OCI-LY3 (cell line): ENCODE measurements at regions not wholly inside any gene's neighbourhood (a gene's known extent, or its start where the extent isn't known, plus 50 kb on each side); places are given as distances from the start of the nearest gene placed in this dataset.

Source experiments
- H2AFZ ChIP-seq: fragments of 200-600, 300-600 bp; shearing (Covaris generic); 2 replicates; pipeline ENCODE4 v1.6.0; 2014; ENCODE audit warnings: antibody characterized with exemption, low read depth, low read length
- H3K27ac ChIP-seq: fragments of 200-600, 300-600 bp; sonication (generic); 2 replicates; pipeline ENCODE4 v1.5.1; 2014; ENCODE audit warnings: mild to moderate bottlenecking, low read length, moderate library complexity, mixed read lengths
- H3K27me3 ChIP-seq: fragments of 200-600, 300-600 bp; sonication (generic); 2 replicates; pipeline ENCODE4 v1.6.1; 2014; ENCODE audit warnings: low read depth, low read length, mixed read lengths
- H3K36me3 ChIP-seq: fragments of 200-600, 300-600 bp; sonication (generic); replicated peaks from 2 replicates; pipeline ENCODE3; 2014; ENCODE audit warnings: low read depth, low read length, mixed read lengths
- H3K4me1 ChIP-seq: fragments of 300-600, 200-600 bp; sonication (generic); 2 replicates; pipeline ENCODE4 v1.6.1; 2014; ENCODE audit warnings: low read length, mixed read lengths
- H3K4me2 ChIP-seq: fragments of 200-600, 300-600 bp; sonication (generic); 2 replicates; pipeline ENCODE4 v1.6.1; 2014; ENCODE audit warnings: low read length, mixed read lengths
- H3K4me3 ChIP-seq: fragments of 300-600, 200-600 bp; sonication (generic); 2 replicates; pipeline ENCODE4 v1.5.1; 2014; ENCODE audit warnings: antibody characterized with exemption, mild to moderate bottlenecking, low read length, moderate library complexity
- H3K79me2 ChIP-seq: fragments of 300-600, 200-600 bp; shearing (Covaris generic); 2 replicates; pipeline ENCODE4 v1.6.1; 2014; ENCODE audit warnings: mild to moderate bottlenecking, low read length, mixed read lengths
- H3K9ac ChIP-seq: fragments of 300-600, 200-600 bp; shearing (Covaris generic); 2 replicates; pipeline ENCODE4 v1.6.0; 2014; ENCODE audit warnings: mild to moderate bottlenecking, low read length, moderate library complexity
- H3K9me3 ChIP-seq: fragments of 200-600, 300-600 bp; shearing (Covaris generic); 2 replicates; pipeline ENCODE4 v1.6.1; 2014; ENCODE audit warnings: low read length, mixed read lengths; ENCODE audit not compliant: insufficient read depth
- H4K20me1 ChIP-seq: fragments of 200-600, 300-600 bp; sonication (generic); 2 replicates; pipeline ENCODE4 v1.6.1; 2016; ENCODE audit warnings: low read length, mixed read lengths; ENCODE audit not compliant: insufficient read depth
- EZH2phosphoT487 ChIP-seq: fragments of 200-600 bp; shearing (Covaris generic); IDR thresholded peaks from 2 replicates; pipeline ENCODE4 v1.6.1; 2018; ENCODE audit warnings: antibody characterized with exemption, mixed run types, low read depth
- TF ChIP-seq, protein P1 (sequence below): fragments of 200-600, 300-600 bp; sonication (generic); IDR thresholded peaks from 2 replicates; pipeline ENCODE4 v1.5.1; 2014; ENCODE audit warnings: antibody characterized with exemption, low read length, low read depth

GRCh38 chr4:124083711-124084110 is 628.8 kb downstream of the ANKRD50 start:
- H2AFZ ChIP-seq: no peak overlapping the region
- H3K9ac ChIP-seq: no peak overlapping the region
- no peak overlapping the region for H3K4me2 ChIP-seq
- no peak overlapping the region for H3K27ac ChIP-seq
- no peaks in the 10 kb centered on the region for H4K20me1 ChIP-seq
- no peaks in the 10 kb centered on the region for H3K4me1 ChIP-seq
- no peaks in the 10 kb centered on the region for H3K79me2 ChIP-seq
- peaks cover 13% of the 10 kb centered on the region for H3K9me3 ChIP-seq
- H3K36me3 ChIP-seq: no peaks in the 10 kb centered on the region
- H3K27me3 ChIP-seq: no peaks in the 10 kb centered on the region
- H3K4me3 ChIP-seq: no peak overlapping the region
- no peak for TF ChIP-seq EZH2phosphoT487
- TF ChIP-seq, protein P1, sequence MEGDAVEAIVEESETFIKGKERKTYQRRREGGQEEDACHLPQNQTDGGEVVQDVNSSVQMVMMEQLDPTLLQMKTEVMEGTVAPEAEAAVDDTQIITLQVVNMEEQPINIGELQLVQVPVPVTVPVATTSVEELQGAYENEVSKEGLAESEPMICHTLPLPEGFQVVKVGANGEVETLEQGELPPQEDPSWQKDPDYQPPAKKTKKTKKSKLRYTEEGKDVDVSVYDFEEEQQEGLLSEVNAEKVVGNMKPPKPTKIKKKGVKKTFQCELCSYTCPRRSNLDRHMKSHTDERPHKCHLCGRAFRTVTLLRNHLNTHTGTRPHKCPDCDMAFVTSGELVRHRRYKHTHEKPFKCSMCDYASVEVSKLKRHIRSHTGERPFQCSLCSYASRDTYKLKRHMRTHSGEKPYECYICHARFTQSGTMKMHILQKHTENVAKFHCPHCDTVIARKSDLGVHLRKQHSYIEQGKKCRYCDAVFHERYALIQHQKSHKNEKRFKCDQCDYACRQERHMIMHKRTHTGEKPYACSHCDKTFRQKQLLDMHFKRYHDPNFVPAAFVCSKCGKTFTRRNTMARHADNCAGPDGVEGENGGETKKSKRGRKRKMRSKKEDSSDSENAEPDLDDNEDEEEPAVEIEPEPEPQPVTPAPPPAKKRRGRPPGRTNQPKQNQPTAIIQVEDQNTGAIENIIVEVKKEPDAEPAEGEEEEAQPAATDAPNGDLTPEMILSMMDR: no peak

- H3K79me2 ChIP-seq: no peaks in the 10 kb centered on the region
- no peak overlapping the region for H3K4me3 ChIP-seq
- no peaks in the 10 kb centered on the region for H4K20me1 ChIP-seq
- no peaks in the 10 kb centered on the region for H3K4me1 ChIP-seq
- H3K4me2 ChIP-seq: no peak overlapping the region
- H3K36me3 ChIP-seq: no peaks in the 10 kb centered on the region
- H3K9me3 ChIP-seq: peaks cover 4% of the 10 kb centered on the region; the same call in 1 of the 2 replicates
- no peak for TF ChIP-seq EZH2phosphoT487
- TF ChIP-seq, protein P1: no peak
- H2AFZ ChIP-seq: no peak overlapping the region
- H3K27ac ChIP-seq: no peak overlapping the region
- H3K27me3 ChIP-seq: no peaks in the 10 kb centered on the region
- H3K9ac ChIP-seq: no peak overlapping the region
Observed at GRCh38 chr4:124085561-124086180, 626.9 kb downstream of the ANKRD50 start.

DNA sequence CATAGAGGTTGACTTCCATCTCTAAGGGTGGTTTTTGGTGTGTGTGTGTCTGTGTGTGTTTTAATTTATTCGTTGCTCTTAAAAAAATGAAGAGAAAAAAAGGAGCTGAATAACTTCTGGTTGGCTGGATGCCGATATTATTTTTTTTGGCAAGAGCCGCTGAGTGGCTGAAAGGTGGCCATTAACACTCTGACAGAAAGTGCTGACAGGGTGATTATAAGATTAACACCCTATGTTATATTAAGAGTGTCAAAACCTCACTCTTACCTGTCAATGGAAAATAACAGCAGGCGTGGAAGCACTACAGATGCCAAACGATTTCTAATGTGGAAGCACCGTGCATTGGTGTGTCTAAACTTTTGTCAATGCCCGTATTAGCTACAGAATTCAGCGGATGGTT is 622.5 kb downstream of the ANKRD50 start:
- H3K79me2 ChIP-seq: no peaks in the 10 kb centered on the region
- no peaks in the 10 kb centered on the region for H3K4me1 ChIP-seq
- H2AFZ ChIP-seq: no peak overlapping the region
- H3K4me3 ChIP-seq: no peak overlapping the region
- H3K4me2 ChIP-seq: no peak overlapping the region
- TF ChIP-seq EZH2phosphoT487: no peak
- TF ChIP-seq, protein P1: no peak
- H3K9ac ChIP-seq: no peak overlapping the region
- no peaks in the 10 kb centered on the region for H3K36me3 ChIP-seq
- H4K20me1 ChIP-seq: no peaks in the 10 kb centered on the region
- H3K9me3 ChIP-seq: no peaks in the 10 kb centered on the region
- no peaks in the 10 kb centered on the region for H3K27me3 ChIP-seq
- H3K27ac ChIP-seq: no peak overlapping the region

DNA sequence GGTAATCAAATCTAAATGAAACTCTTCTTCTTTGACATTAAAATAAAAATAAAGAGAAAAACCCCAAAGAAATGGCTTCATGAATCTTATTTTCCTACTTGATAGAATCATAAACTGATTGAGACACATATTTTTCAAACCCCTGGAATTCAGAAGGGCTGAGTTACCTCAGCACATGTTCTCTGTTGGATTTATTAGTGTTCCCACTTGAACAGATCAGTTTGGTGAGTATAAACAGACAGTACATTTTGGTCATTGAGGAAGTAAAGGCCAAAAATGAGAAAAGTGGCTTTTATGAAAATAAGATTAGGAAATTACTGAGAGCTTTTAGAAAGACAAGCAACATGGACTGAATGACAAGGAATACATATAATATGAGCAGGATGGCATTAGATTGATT is 620.4 kb downstream of the ANKRD50 start:
- H3K79me2 ChIP-seq: no peaks in the 10 kb centered on the region
- no peaks in the 10 kb centered on the region for H3K36me3 ChIP-seq
- TF ChIP-seq EZH2phosphoT487: no peak
- TF ChIP-seq, protein P1: no peak
- H3K4me1 ChIP-seq: no peaks in the 10 kb centered on the region
- H3K4me2 ChIP-seq: no peak overlapping the region
- no peak overlapping the region for H3K9ac ChIP-seq
- H3K27ac ChIP-seq: no peak overlapping the region
- no peaks in the 10 kb centered on the region for H3K9me3 ChIP-seq
- no peak overlapping the region for H3K4me3 ChIP-seq
- H2AFZ ChIP-seq: no peak overlapping the region
- no peaks in the 10 kb centered on the region for H3K27me3 ChIP-seq
- H4K20me1 ChIP-seq: no peaks in the 10 kb centered on the region
